MCF 10A (cell line): ENCODE measurements at regions not wholly inside any gene's neighbourhood (a gene's known extent, or its start where the extent isn't known, plus 50 kb on each side); places are given as distances from the start of the nearest gene placed in this dataset.
"Not testable (repeated sequence)": the region's sequence is repeated elsewhere in the genome, so short reads cannot be mapped to it uniquely, and the experiment has no call there.

Experiments
- BruUV-seq: library from RNA; stranded (reverse); fragments of 400-500 nt; replicated peaks from 2 replicates; lab custom pipeline; 2021; lab: Mats Ljungman, UMichigan
- CTCF ChIA-PET: fragments of 300-600 bp; sonication (Branson Sonifier 250); formaldehyde crosslinking; extraction: SDS; loops from one replicate; lab custom pipeline; 2021; ENCODE audit warnings: antibody characterized with exemption, inconsistent platforms; lab: Yijun Ruan, JAX
- POLR2A ChIA-PET: fragments of 300-600, 350-650 bp; sonication (Branson Sonifier 250); formaldehyde crosslinking; extraction: SDS; loops from one replicate; lab custom pipeline; 2020; ENCODE audit warnings: antibody characterized with exemption, inconsistent platforms; lab: Yijun Ruan, JAX
- DNase-seq: peaks from one replicate; pipeline ENCODE4 v3.0.0-alpha.2; 2018; ENCODE audit not compliant: unreplicated experiment
- H3K27ac Mint-ChIP-seq: one replicate; pipeline ENCODE4 v1.8.0; 2022; ENCODE audit warnings: mild to moderate bottlenecking, low read depth, mixed read lengths; ENCODE audit not compliant: unreplicated experiment
- H3K27me3 Mint-ChIP-seq: one replicate; pipeline ENCODE4 v1.8.0; 2022; ENCODE audit warnings: mixed read lengths; ENCODE audit not compliant: insufficient read depth, unreplicated experiment
- H3K36me3 Mint-ChIP-seq: one replicate; pipeline ENCODE4 v1.8.0; 2022; ENCODE audit warnings: mild to moderate bottlenecking, moderate library complexity, mixed read lengths; ENCODE audit not compliant: insufficient read depth, unreplicated experiment
- H3K4me1 Mint-ChIP-seq: one replicate; pipeline ENCODE4 v1.8.0; 2022; ENCODE audit warnings: mixed read lengths; ENCODE audit not compliant: insufficient read depth, unreplicated experiment
- H3K4me3 Mint-ChIP-seq: one replicate; pipeline ENCODE4 v1.8.0; 2022; ENCODE audit warnings: mild to moderate bottlenecking, moderate library complexity, mixed read lengths; ENCODE audit not compliant: unreplicated experiment
- H3K9me3 Mint-ChIP-seq: one replicate; pipeline ENCODE4 v1.8.0; 2022; ENCODE audit warnings: mixed read lengths; ENCODE audit not compliant: unreplicated experiment
- intact Hi-C: fragments of 100-400 bp; cut with micrococcal nuclease; formaldehyde crosslinking; loops from 2 replicates; pipeline ENCODE4 v1.14.1; 2022
- TF ChIP-seq, protein P1 (sequence below): fragments of 200-600 bp; IDR thresholded peaks from one replicate; pipeline ENCODE4 v1.8.0; 2022; ENCODE audit warnings: antibody characterized with exemption, mild to moderate bottlenecking; ENCODE audit not compliant: unreplicated experiment

DNA sequence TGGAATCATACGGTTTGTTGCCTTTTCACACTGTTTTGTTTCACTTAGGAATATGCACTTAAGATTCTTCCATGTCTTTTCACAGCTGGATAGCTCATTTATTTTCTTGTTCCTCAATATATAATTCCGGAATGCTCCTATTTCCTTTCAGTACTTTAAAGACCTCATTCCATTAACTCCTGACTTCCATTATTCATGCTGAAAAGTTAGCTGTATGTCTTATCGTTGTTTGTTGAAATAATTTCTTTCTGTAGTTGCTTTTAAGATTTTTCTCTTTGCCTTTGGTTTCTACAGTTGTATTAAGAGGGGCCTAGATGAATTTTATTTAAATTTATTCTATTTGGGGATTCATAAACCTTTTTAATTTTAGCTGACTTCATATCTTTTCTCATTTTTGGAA, 122.2 kb downstream of the ANXA2 start:
- no peak for DNase-seq
- Mint-ChIP-seq H3K36me3 (peaks cover 5% of the 10 kb centered on the region), H3K9me3 (peaks cover 20% of the 10 kb centered on the region), H3K4me3 (no peak overlapping the region), H3K27ac (no peak overlapping the region), H3K4me1 (no peaks in the 10 kb centered on the region), H3K27me3 (peaks cover 3% of the 10 kb centered on the region)
- ChIA-PET CTCF (interaction anchor here (1.0 kb wide), 2 partner anchors 13 to 43 kb away, joined by 3 read pairs; no protein-coding TSS in a partner anchor), POLR2A (interaction anchor here (1.2 kb wide), 1 partner anchor 22 kb away, joined by 4 read pairs; no protein-coding TSS in a partner anchor)
- no TSS peak for BruUV-seq
- intact Hi-C loops: no loop called here
- TF ChIP-seq, protein P1, sequence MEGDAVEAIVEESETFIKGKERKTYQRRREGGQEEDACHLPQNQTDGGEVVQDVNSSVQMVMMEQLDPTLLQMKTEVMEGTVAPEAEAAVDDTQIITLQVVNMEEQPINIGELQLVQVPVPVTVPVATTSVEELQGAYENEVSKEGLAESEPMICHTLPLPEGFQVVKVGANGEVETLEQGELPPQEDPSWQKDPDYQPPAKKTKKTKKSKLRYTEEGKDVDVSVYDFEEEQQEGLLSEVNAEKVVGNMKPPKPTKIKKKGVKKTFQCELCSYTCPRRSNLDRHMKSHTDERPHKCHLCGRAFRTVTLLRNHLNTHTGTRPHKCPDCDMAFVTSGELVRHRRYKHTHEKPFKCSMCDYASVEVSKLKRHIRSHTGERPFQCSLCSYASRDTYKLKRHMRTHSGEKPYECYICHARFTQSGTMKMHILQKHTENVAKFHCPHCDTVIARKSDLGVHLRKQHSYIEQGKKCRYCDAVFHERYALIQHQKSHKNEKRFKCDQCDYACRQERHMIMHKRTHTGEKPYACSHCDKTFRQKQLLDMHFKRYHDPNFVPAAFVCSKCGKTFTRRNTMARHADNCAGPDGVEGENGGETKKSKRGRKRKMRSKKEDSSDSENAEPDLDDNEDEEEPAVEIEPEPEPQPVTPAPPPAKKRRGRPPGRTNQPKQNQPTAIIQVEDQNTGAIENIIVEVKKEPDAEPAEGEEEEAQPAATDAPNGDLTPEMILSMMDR: no peak

DNA sequence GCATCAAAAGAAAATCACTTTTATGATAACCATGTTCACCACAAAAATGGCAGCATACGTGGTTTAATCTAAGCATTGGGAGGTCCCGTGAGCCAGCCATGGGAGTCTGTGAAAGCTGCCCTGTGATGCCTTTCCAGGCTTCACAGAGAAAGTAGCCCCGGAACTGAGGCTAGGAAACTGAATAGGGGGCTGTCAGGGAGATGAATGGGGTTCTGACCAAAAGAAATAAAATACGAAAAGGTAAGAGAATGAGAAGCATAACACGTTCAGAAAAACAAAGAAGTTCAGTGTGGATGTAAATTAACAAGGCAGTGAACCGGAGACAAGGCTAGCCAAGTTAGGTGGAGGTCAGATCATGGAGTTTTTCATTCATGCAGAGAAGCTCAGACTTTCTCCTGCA, 118.9 kb downstream of the ANXA2 start:
- CTCF ChIA-PET: no interaction called here
- POLR2A ChIA-PET: interaction anchor here (0.6 kb wide), 1 partner anchor 270 kb away, joined by 4 read pairs; no protein-coding TSS in a partner anchor
- no peak overlapping the region for H3K4me3 Mint-ChIP-seq
- DNase-seq: no peak
- TF ChIP-seq, protein P1: no peak
- H3K4me1 Mint-ChIP-seq: no peaks in the 10 kb centered on the region
- H3K9me3 Mint-ChIP-seq: peaks cover 20% of the 10 kb centered on the region
- no TSS peak for BruUV-seq
- no peak overlapping the region for H3K27ac Mint-ChIP-seq
- intact Hi-C loops: no loop called here
- no peaks in the 10 kb centered on the region for H3K36me3 Mint-ChIP-seq
- no peaks in the 10 kb centered on the region for H3K27me3 Mint-ChIP-seq

GRCh38 chr15:60280259-60280658, 117.5 kb downstream of the ANXA2 start:
- H3K27me3 Mint-ChIP-seq: no peaks in the 10 kb centered on the region

DNA sequence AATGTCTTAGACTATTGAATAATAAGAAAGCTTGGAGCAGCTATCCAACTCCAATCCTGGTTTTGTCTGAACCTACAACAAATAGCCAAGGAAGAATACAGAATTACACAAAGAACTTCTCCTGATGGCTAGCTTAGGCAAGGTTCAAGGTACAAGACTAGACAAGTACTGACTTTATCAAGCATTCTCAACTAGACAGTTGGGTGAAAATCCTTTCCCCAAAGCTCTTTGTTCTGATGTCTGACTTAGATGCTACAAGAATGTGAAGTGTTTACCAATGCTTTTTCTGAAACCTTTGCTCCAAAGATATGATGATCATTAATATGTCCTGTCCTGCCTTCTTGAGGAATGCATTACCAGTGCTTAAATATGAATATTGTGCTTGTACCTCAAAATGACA, 113.8 kb downstream of the ANXA2 start:
- no TSS peak for BruUV-seq
- H3K4me3 Mint-ChIP-seq: no peak overlapping the region
- TF ChIP-seq, protein P1: no peak
- CTCF ChIA-PET: interaction anchor here (0.8 kb wide), 1 partner anchor 28 kb away, joined by 3 read pairs; no protein-coding TSS in a partner anchor
- H3K27me3 Mint-ChIP-seq: no peaks in the 10 kb centered on the region
- H3K9me3 Mint-ChIP-seq: no peaks in the 10 kb centered on the region
- no peak for DNase-seq
- intact Hi-C loops: no loop called here
- H3K36me3 Mint-ChIP-seq: no peaks in the 10 kb centered on the region
- POLR2A ChIA-PET: interaction anchor here (0.6 to 1.1 kb wide), 3 partner anchors 8 to 368 kb away, joined by 3 to 4 read pairs (median 3); no protein-coding TSS in a partner anchor
- H3K27ac Mint-ChIP-seq: no peak overlapping the region
- H3K4me1 Mint-ChIP-seq: no peaks in the 10 kb centered on the region

More at GRCh38 chr15:60280259-60280658, 117.5 kb downstream of the ANXA2 start:
- no peak for DNase-seq
- Mint-ChIP-seq H3K9me3 (peaks cover 17% of the 10 kb centered on the region), H3K27ac (no peak overlapping the region), H3K36me3 (no peaks in the 10 kb centered on the region), H3K4me3 (no peak overlapping the region), H3K4me1 (no peaks in the 10 kb centered on the region)
- ChIA-PET POLR2A (no interaction called here), CTCF (interaction anchor here (1.0 kb wide), 1 partner anchor 100 kb away, joined by 3 read pairs; no protein-coding TSS in a partner anchor)
- intact Hi-C loops: no loop called here
- TF ChIP-seq, protein P1: no peak
- no TSS peak for BruUV-seq

GRCh38 chr15:60295901-60296300, 101.9 kb downstream of the ANXA2 start:
- ChIA-PET CTCF (interaction anchor here (1.2 kb wide), 1 partner anchor 31 kb away, joined by 5 read pairs; no protein-coding TSS in a partner anchor), POLR2A (interaction anchor here (2.5 kb wide), 1 partner anchor 12 kb away, joined by 11 read pairs; no protein-coding TSS in a partner anchor)
- H3K27me3 Mint-ChIP-seq, H3K4me1 Mint-ChIP-seq, DNase-seq, H3K9me3 Mint-ChIP-seq, BruUV-seq, H3K36me3 Mint-ChIP-seq, intact Hi-C loops, H3K4me3 Mint-ChIP-seq, H3K27ac Mint-ChIP-seq: not testable (repeated sequence)
